B cell (primary cell): ENCODE measurements at regions not wholly inside any gene's neighbourhood (a gene's known extent, or its start where the extent isn't known, plus 50 kb on each side); places are given as distances from the start of the nearest gene placed in this dataset.

Experiments
- ATAC-seq: fragments of 200-7000 bp; cut with Tn5 transposase; one replicate; pipeline ENCODE4 v1.10.0; 2021; ENCODE audit warnings: low read depth, mild to moderate bottlenecking, moderate number of reproducible peaks, moderate library complexity
- CTCF ChIA-PET: fragments of 350-600 bp; sonication (Branson Sonifier 250); formaldehyde crosslinking; loops from one replicate; lab custom pipeline; 2021; ENCODE audit warnings: antibody characterized with exemption, inconsistent platforms; lab: Charles Lee
- POLR2A ChIA-PET: fragments of 350-600 bp; sonication (Branson Sonifier 250); formaldehyde crosslinking; loops from one replicate; lab custom pipeline; 2021; ENCODE audit warnings: antibody characterized with exemption; lab: Charles Lee
- DNase-seq: peaks from one replicate; pipeline ENCODE4 v3.0.0; 2013
- H2AFZ ChIP-seq: 2 replicates; pipeline ENCODE4 v1.6.1; 2012; ENCODE audit warnings: mild to moderate bottlenecking, low read depth, low read length; ENCODE audit not compliant: insufficient read depth, poor library complexity, severe bottlenecking
- H3K27ac ChIP-seq, 2 donors: 1 replicate in 1 of 2; 2 replicates in 1 of 2; pipeline ENCODE4 v1.5.1; 2012 to 2013; ENCODE audit warnings: low read length in 2 of 2, mild to moderate bottlenecking in 2 of 2, moderate library complexity in 1 of 2
- H3K27me3 ChIP-seq, 4 experiments: fragments of 200-600 bp in 1 of 4; sonication (generic) in 1 of 4; replicated peaks in 1 of 4; 1 replicate in 2 of 4; 2 replicates in 2 of 4; pipeline versions ENCODE4 v1.6.1 to v1.7.0; 2013 to 2016; ENCODE audit warnings: low read length in 3 of 4, mild to moderate bottlenecking in 2 of 4, mixed read lengths in 1 of 4, moderate library complexity in 1 of 4; ENCODE audit not compliant: insufficient read depth in 4 of 4, control insufficient read depth in 3 of 4; ENCODE audit errors: control extremely low read depth in 1 of 4
- H3K36me3 ChIP-seq, 2 experiments: replicated peaks in 1 of 2; 1 replicate in 1 of 2; 2 replicates in 1 of 2; pipeline versions ENCODE4 v1.6.1 to v1.7.1; 2013; ENCODE audit warnings: low read length in 1 of 2; ENCODE audit not compliant: insufficient read depth in 2 of 2, control insufficient read depth in 1 of 2; ENCODE audit errors: control extremely low read depth in 1 of 2, extremely low read depth in 1 of 2
- H3K4me1 ChIP-seq, 2 donors: fragments of 200-600 bp in 1 of 2; sonication (generic) in 1 of 2; 1 replicate in 1 of 2; 2 replicates in 1 of 2; pipeline versions ENCODE4 v1.5.1 to v1.6.1; 2013 to 2017; ENCODE audit warnings: low read length in 2 of 2; ENCODE audit not compliant: control insufficient read depth in 2 of 2, insufficient read depth in 2 of 2
- H3K4me2 ChIP-seq: replicated peaks from 2 replicates; pipeline ENCODE3; 2012; ENCODE audit warnings: mild to moderate bottlenecking, low read depth, low read length; ENCODE audit not compliant: poor library complexity, severe bottlenecking
- H3K4me3 ChIP-seq, 5 experiments: fragments of 200-600 bp in 1 of 5; sonication (generic) in 1 of 5; 1 replicate in 3 of 5; 2 replicates in 2 of 5; pipeline versions ENCODE4 v1.5.1 to v1.7.0; 2011 to 2016; ENCODE audit warnings: low read length in 4 of 5, mild to moderate bottlenecking in 4 of 5, low read depth in 2 of 5, control low read depth in 1 of 5, moderate library complexity in 1 of 5; ENCODE audit not compliant: insufficient read depth in 1 of 5; ENCODE audit errors: control extremely low read depth in 1 of 5, extremely low read depth in 1 of 5
- H3K79me2 ChIP-seq: fragments of 200-600 bp; sonication (generic); one replicate; pipeline ENCODE4 v1.6.0; 2016; ENCODE audit warnings: low read length; ENCODE audit not compliant: control insufficient read depth, insufficient read depth
- H3K9ac ChIP-seq: fragments of 200-600 bp; sonication (generic); 2 replicates; pipeline ENCODE4 v1.6.1; 2017; ENCODE audit warnings: mild to moderate bottlenecking, low read length, moderate library complexity
- H3K9me3 ChIP-seq, 3 donors: one replicate each; pipeline versions ENCODE4 v1.6.1 to v1.7.1; 2013; ENCODE audit warnings: low read length in 2 of 3; ENCODE audit not compliant: control insufficient read depth in 2 of 3, insufficient read depth in 1 of 3; ENCODE audit errors: control extremely low read depth in 1 of 3
- H4K20me1 ChIP-seq: 2 replicates; pipeline ENCODE4 v1.6.0; 2012; ENCODE audit warnings: mild to moderate bottlenecking, low read length; ENCODE audit not compliant: insufficient read depth, control insufficient read depth, poor library complexity, severe bottlenecking
- H3K27ac Mint-ChIP-seq: one replicate; pipeline ENCODE4 v1.8.0; 2021; ENCODE audit warnings: mixed read lengths
- H3K27me3 Mint-ChIP-seq: one replicate; pipeline ENCODE4 v1.8.0; 2021; ENCODE audit warnings: mixed read lengths
- H3K4me1 Mint-ChIP-seq: one replicate; pipeline ENCODE4 v1.8.0; 2021; ENCODE audit warnings: mixed read lengths
- H3K4me3 Mint-ChIP-seq: one replicate; pipeline ENCODE4 v1.8.0; 2021; ENCODE audit warnings: mixed read lengths
- H3K9me3 Mint-ChIP-seq: one replicate; pipeline ENCODE4 v1.8.0; 2022; ENCODE audit warnings: mixed read lengths; ENCODE audit not compliant: insufficient read depth
- CTCF ChIP-seq: fragments of 200-600 bp; IDR thresholded peaks from one replicate; pipeline ENCODE4 v1.8.0; 2022; ENCODE audit warnings: antibody characterized with exemption, mild to moderate bottlenecking
- EZH2 ChIP-seq: IDR thresholded peaks from 2 replicates; pipeline ENCODE4 v1.6.1; 2012; ENCODE audit warnings: borderline replicate concordance, low read depth, mild to moderate bottlenecking, moderate library complexity, low read length; ENCODE audit not compliant: insufficient read depth, poor library complexity, severe bottlenecking
- WGBS: methylation state at CpG from one replicate; pipeline ENCODE4 v1.1.5; 2013; ENCODE audit warnings: missing lambda C conversion rate; ENCODE audit not compliant: insufficient coverage; 5-methylcytosine and 5-hydroxymethylcytosine counted together
- intact Hi-C: fragments of 100-400 bp; cut with micrococcal nuclease; formaldehyde crosslinking; loops from one replicate; pipeline ENCODE4 v1.10.0; 2022

- H3K27ac ChIP-seq = no peak overlapping the region
- Mint-ChIP-seq H3K4me1 (no peaks in the 10 kb centered on the region), H3K4me3 (no peak overlapping the region), H3K27me3 (no peaks in the 10 kb centered on the region), H3K9me3 (no peaks in the 10 kb centered on the region), H3K27ac (no peak overlapping the region)
- no peaks in the 10 kb centered on the region for H3K36me3 ChIP-seq
- 95% methylated on average over 2 of the region's 3 CpGs for WGBS
- no peaks in the 10 kb centered on the region for H3K4me1 ChIP-seq
- intact Hi-C loops = no loop called here
- no peak for ATAC-seq
- no peaks in the 10 kb centered on the region for H3K79me2 ChIP-seq
- H3K9ac ChIP-seq = no peak overlapping the region
- H3K27me3 ChIP-seq = no peaks in the 10 kb centered on the region
- no peak overlapping the region for H3K4me3 ChIP-seq
- CTCF ChIA-PET = no interaction called here
- H4K20me1 ChIP-seq = no peaks in the 10 kb centered on the region
- TF ChIP-seq CTCF (no peak), EZH2 (no peak)
- no peak overlapping the region for H2AFZ ChIP-seq
- H3K4me2 ChIP-seq = no peak overlapping the region
- POLR2A ChIA-PET = no interaction called here
- H3K9me3 ChIP-seq = peaks cover 0 to 3% (median 0%) of the 10 kb centered on the region in 3 donors
- no peak for DNase-seq
Observed at GRCh38 chr4:14835708-14836425, 166.4 kb upstream of the CPEB2 start.

GRCh38 chr4:14837860-14838259 is 164.4 kb upstream of the CPEB2 start:
- Histone ChIP-seq H3K4me1 (no peaks in the 10 kb centered on the region), H3K79me2 (no peaks in the 10 kb centered on the region), H3K9me3 (peaks cover 0 to 3% (median 0%) of the 10 kb centered on the region in 3 donors), H3K4me2 (no peak overlapping the region), H2AFZ (no peak overlapping the region), H3K36me3 (no peaks in the 10 kb centered on the region), H3K27ac (no peak overlapping the region), H3K4me3 (no peak overlapping the region), H4K20me1 (no peaks in the 10 kb centered on the region), H3K27me3 (no peaks in the 10 kb centered on the region), H3K9ac (no peak overlapping the region)
- ATAC-seq (no peak), DNase-seq (no peak)
- TF ChIP-seq CTCF = no peak
- TF ChIP-seq EZH2 = no peak
- no peaks in the 10 kb centered on the region for H3K4me1 Mint-ChIP-seq
- POLR2A ChIA-PET = no interaction called here
- H3K9me3 Mint-ChIP-seq = no peaks in the 10 kb centered on the region
- H3K27me3 Mint-ChIP-seq = no peaks in the 10 kb centered on the region
- WGBS = no CpG with 5 or more reads among the region's 4 CpGs
- CTCF ChIA-PET = no interaction called here
- no peak overlapping the region for H3K27ac Mint-ChIP-seq
- intact Hi-C loops = no loop called here
- H3K4me3 Mint-ChIP-seq = no peak overlapping the region
